Globus pallidus (tissue), 1 donor: ENCODE measurements at regions not wholly inside any gene's neighbourhood (a gene's known extent, or its start where the extent isn't known, plus 50 kb on each side); places are given as distances from the start of the nearest gene placed in this dataset.
"Not testable (repeated sequence)": the region's sequence is repeated elsewhere in the genome, so short reads cannot be mapped to it uniquely, and the experiment has no call there.

ENCODE experiments used
- DNase-seq: peaks from one replicate; pipeline ENCODE4 v3.0.0-alpha.2; 2015; ENCODE audit warnings: low spot score

DNA sequence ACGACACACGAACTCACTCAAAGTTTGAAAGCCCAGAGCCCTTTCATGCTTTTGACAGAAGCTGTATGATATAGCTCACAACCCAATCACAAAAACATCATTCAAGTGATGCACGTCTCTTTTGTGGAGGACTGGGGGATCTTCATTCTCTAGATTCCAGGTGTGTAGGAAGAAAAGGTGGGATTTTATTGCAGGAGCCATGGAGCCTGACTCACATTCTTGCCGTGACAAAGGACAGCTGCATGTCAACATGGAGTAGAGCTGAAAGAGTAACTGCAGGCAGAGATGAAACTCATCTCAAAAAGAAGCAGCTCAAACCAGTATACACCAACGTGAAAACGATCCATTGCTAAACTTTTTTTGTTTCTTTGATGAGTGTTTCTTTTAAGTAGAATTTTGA, 50.9 kb upstream of the PDE1A start:
- DNase-seq: no peak

DNA sequence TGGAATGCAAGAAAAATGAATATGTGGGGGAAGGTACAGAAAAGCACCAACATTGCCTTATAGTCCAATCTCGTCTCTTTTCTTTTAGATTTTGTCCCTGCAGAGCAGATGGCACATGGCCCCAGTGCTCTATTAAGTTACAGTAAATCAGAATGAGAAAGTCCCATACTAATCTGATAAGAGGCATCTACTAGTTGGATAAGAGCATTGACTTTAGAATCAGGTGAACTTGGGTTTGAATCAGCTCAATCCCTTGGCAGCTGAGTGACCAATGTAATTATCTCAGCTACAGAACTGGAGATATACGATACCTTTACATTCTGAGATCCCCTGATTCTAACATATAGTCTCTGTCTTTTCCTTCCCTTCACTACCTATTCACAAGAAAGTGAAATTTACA, 54.8 kb upstream of the PDE1A start:
- no peak for DNase-seq

DNA sequence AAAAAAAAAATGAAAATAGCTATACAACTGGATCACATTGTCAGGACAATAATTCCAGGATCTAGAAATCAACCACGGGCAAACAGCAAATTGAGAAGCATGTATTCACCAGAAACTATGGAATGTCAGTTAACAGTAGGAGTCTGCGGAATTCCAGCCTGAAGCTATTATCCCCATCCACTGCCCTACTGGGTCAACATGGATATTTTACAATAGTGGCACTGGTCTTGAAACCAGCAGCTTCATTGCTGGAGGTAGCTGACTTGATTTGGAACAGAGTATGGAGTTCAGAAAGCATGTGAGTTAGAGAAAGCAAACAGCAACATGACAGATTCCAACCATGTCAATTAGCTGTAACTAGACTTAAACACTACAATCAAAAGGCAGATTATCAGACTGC, 55.7 kb upstream of the PDE1A start:
- no peak for DNase-seq

DNA sequence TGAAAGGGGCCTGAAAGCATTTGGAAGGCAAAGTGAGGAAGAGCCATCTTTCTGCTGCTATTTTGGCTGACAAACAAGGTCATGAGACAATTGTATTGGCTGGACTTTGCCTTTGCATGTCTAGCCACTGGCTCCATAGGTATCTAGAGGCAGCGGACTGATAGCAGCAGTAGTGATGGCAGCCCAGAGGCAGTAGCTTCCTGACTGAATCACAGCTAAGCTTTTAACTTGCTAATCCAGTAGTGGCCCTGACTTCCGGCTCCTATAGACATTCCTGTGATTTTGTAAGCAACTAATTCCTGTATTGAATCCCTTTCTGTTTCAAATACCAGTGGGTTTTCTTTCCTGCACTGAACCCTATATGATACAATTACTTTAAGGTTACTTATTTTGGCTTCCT, 69.8 kb upstream of the PDE1A start:
- DNase-seq: no peak

DNA sequence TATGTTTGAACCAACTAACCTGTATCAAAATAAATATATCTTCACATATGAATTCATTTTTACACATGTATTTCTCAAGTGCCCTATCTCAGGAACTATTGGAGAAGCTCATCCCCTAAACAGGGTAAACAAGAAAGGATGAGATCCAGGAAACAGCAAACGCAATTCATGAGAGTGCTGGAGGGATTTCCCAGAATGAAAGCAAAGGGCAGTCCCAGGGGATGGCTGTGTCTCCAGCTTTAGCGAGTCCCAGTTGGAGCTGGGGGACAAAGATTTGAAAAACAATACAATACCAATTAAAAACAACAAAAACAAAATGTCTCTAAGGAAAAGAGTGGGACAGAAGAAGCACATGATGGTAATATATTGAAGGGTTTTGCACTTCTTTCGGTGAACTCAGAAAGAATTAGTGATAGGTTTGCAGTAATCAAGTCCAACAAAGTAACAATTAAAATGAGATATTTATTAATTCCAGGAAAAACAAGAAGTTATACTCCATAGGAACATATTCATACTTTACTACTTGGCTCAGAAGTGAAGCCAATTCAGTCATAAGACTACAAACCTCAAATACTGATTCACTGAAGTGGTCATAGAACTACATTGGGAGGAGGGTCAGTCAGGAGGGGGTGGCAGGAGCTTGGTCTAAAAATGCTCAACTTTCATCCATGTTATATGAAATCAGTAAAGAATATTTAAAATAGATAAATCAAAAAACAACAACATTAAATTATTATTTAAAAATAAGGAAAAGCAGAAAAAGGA, 73.1 kb upstream of the PDE1A start:
- no peak for DNase-seq

DNA sequence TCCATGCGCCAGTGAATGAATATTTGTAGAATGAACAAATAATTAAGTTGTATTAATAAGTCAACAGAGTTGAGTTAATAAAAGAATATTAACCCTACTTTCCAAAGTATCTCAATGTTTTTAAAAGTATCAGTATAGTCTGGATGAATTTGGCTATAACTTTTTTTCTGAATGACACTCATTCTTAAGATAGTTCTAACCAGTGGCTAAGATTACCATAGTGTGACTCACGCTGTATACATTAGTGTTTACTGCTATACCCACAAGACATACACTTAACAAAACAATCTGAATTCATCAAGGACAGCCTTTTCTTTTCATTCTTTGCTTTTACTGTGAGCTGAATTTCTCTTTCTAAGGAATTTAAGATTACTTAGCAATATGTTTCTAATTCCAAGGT, 77.0 kb upstream of the PDE1A start:
- DNase-seq: no peak

DNA sequence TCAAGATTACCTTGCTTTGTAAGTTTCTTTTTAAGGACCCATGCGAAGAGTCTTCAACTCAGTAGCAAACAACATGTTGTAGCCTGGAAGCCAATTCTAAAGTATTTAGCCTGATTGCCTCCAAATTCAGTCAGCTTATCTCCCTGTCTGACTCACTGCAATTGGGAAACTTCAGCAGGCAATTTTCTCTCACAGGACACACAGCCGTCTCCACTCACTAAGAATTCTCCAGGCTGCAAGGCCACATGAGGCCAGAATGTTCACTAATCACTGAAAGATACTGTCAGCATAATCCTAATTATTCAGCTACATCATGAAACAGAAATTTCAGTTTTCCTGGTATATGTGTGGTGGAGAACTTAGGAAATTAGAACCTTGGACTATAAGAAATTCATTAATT, 78.1 kb upstream of the PDE1A start:
- DNase-seq: no peak

DNA sequence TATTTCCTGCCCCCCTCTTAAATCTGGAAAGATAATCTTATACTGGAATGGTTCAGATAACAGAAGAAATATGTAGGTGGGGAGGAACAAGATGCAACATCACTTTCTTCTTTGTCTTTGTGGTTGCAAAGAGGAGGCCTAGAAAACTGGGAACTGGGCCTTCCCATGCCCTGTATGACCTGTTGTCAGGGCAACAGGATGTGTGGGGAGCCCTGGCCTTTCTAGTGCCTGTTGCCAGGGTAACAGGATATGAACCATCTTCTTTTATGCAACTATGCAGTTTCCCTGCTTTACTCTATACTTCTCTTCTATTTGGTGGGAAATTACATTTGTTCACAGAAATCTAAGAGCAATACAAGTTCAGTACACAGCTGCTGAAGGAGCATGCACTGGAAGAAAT, 79.8 kb upstream of the PDE1A start:
- DNase-seq: no peak

DNA sequence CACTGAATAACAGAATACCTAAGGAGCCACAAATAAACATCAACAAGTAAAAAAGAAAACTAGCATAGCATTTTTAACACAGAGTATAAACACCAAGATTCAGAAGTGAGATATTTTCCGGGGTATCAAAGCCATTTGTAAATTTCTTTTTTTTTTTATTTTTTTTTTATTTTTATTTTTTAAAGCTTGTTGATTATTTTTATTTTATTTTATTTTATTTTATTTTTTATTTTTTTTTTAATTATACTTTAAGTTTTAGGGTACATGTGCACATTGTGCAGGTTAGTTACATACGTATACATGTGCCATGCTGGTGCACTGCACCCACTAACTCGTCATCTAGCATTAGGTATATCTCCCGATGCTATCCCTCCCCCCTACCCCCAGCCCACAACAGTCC, 81.7 kb upstream of the PDE1A start:
- not testable (repeated sequence) for DNase-seq

DNA sequence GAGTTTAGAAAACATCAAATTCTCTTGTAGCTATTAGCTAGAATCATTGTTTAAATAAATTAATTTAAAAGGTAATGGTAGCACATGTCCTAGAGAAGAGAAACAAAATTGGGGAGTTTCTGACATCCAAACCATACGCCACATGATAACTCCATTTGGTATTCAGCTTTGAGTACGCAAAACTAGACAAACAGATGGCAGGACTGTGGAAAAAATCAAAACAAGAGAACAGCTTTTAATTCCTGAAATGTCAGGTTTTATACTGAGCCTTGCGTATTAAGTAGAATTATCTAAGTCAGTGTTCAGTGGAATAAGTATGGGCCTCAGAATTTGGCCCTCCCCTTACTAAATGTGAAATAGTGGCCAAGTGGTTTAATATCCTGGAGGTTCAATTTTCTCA, 82.4 kb upstream of the PDE1A start:
- DNase-seq: no peak

DNA sequence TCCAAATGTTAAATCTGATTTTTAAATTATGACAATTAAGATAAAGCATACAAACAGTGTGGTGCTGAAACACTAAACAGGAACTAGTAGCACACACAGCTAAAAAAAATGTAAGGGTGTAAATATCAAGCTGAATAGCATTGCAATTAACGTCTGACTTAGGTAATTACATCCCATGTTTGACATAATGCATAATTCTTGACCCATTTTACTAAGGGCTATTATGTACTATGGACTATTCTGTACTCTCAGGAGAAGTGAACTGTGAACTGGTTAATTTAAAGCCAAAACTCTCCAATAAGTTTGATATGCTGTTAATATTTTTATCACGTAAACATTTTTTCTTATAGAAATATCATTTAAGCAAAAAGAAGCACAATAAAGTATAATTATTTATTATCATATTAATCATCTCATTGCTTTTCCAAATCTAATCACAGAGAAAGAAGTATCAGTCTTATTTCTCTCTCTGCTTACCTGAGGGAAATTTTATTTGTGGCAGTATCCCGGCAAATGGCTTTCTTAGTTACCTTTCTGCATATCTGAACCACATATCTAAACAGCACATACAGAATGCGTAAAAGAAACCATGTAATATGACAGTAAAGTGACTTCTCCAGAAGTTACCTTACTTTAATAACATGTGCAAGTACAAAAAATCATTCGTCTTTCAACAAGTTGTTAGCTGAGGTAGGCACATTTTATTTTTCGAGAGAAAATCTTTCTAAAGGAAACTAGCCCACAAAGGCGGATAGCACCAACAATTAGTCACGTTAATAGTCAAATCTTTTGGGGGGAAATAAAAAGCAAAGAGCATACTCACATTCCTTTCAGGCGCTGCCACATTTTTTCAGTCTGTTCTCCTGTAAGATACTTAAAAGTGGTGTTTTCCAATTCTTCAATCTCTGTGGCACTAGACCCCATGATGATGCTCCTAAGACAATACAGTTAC, 94.9 kb upstream of the PDE1A start:
- no peak for DNase-seq

DNA sequence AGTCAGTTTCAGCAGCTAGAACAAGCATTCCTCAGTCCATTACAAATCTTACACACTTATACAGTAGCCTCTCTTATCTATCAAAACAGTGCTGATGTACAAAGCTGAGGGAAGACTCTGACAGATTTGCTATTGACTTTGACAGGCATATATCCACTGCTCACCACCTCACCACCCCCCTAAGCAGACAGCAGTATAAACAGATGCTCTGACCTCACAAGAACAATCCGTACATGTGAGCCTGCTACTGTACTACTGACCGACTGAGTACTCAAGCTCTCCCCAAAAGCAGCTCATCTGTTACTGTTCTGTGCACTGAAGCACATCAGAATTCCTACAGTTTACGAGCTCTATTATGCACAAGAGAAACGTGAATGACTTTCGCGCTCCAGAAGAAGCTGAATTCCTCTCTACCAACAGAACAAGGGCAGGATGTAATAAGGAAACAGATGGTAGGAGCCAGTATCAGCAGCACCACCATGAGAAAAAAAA, 95.6 kb upstream of the PDE1A start:
- DNase-seq: peak; percentile 69

DNA sequence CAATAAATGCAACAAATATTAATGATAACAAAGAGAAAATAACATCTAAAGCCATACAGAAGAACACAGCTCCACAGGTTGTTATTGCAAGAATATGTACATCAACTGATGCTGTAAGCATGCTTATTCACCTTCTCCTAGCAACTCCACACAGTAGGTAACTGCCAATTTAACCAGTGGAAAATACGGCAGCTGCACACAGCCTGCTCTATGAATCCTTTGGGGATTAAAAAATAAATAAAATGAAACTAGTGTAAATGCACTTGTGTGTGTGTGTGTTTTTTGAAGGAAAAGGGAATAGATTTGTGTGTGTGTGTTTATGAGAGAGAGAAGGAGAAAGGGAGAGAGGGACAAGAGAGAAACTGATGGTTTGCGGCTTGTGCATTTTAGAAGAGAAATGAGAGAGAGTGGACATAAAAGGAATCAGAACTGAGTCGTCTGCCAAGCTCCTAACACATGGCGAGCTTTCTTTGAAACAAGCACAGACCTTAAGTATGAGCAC, 96.2 kb upstream of the PDE1A start:
- peak; percentile 50 for DNase-seq

DNA sequence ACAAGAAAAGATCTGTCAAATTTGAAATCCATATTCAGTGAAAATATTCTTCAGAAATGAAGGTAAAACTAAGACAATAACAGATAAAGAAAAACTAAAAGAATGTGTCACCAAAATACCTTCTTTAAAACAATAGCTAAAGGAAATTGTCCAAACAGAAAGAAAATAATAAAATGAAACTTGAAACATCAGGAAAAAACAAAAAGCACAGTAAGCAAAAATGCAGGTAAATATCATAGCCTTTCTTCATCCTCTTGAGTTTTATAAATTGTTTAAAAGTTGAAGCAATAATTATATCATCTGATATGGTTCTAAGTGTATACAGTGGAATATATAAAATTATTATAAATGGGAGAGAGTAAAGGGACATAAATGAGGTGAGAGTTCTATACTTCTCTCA, 103.8 kb upstream of the PDE1A start:
- DNase-seq: no peak

DNA sequence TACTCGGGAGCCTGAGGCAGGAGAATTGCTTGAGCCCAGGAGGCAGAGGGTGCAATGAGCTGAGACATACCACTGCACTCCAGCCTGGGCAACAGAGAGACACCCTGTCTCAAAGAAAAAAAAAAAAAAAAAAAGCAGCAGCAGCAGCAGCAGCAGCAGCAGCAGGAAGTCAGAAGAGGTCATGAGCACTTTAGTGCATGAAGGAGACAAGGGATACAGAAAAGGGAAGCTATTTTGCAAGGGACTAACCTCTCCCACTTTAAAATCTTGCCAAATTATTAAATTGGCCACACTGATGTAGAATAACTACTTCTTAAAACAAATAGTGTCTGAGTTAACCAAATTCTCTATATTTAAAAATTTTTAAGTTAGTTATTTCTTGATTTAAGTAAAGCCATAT, 113.4 kb upstream of the PDE1A start:
- DNase-seq: no peak

DNA sequence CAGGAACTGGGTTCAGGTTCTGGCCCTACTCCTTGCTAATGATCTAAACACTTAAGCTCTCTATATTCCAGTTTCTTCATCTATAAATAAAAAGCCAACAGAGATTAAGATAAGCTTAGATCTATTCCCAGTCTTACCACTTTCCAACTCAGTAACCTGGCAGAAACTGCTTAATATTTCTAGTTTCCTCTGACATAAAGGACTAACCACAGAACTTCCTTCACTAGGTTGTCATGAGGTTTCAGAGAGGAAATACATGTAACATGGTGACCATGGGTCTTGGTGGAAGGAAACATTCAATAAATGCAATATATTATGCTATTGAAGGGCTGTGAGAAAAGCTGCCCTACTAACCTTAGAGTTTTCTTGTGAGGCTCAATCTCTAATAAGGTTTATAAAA, 114.4 kb upstream of the PDE1A start:
- DNase-seq: no peak

DNA sequence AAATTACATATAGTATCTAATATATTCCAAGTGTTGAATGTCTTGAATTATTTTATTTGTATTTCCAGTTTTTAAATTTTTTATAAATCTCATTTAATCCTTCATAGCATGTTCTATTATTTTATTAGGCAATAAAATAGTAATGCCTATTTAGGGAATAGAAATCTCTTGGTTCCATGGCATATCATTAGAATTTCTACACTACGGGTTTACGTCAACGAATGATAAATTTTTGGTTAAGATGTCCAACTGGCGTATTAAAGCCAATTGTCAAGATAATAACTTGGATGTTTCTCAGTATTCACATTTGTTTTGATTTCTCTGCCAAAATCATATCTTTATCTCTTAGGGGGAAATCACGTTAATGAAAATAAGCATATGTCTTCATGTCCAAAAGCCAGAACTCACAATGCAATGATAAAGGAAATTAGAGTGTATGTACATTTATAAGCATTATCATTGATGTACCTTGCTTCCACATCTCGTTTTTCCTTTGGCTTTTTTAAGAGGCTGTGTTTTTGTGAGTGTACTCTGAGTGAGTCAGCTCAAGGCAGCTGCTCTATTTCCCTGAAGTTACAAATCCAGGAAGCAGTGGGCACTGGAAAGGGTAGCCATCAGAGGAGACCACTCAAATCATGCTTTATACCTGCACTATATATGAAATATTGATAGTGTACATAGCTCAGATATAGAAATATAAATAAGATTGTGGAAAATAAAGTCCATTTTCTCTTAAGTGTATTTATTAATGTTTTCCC, 115.8 kb upstream of the PDE1A start:
- no peak for DNase-seq

DNA sequence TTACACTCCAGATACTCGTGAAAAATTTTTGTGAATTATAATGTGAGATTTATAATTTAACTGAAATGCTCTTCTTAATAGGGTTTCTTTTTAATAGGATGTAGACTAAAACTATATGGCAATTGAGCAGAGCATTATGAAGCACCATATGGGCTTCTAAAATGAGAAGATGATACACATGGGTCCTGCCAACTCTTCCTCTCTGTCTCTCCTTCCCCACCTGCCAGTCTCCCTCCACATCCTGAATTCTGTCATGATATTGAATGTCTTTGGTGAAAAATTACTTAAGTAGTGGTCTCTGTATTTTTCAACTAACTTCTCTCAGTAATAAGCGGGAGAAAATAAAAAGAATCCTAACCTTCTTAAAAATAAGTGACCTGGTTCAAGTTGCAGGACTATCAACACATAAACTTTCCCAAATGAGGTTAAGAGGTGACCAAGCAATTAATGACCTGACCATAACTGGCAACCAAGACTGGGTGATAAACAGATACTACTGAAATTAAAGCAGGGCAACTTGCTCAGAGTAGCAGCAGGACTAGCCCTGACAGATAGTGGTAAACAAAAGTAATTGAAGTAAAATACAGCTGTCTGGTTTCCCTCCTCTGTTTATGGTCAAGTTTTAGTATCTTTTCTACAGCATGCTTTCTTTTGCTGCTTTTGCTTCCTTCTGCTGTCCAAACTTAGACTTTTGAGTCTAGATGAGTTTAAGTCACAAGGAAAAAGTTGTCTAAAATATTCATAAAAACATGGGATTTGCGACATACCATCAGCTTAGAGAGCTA, 117.1 kb upstream of the PDE1A start:
- no peak for DNase-seq

DNA sequence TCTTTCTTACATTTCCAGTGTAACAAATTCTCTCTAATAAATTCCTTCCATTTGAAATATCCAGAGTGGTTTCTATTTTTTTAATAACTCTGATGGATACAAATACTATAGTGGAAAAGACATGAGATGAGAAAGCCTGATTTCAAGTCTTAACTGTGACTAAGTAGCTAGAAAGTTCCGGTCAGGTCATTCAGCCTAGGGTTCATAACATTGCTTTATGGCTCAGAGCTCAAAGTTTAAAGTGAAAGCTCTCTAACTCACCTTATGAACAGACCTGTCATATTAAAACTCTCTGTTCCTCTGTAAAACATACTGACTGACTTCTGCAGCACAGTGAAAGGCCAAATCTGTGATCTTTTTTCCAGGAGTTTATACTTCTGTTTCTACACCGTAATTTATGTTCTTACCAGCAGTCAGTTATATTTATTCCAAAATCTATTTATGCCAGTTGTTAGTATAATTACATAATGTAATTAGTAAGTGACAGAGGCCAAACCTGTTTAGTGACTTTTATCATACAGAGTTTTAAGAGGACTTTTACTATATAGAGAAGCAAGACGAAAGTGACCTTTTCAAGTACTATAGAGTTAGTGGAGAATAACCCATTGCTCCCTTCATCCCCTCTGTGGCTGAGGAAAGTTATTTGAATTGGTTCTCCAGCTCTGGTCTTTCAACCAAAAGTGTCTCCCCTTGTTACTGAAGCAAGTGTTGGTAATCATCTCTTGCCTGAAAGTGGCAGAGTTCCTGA, 118.8 kb upstream of the PDE1A start:
- no peak for DNase-seq

DNA sequence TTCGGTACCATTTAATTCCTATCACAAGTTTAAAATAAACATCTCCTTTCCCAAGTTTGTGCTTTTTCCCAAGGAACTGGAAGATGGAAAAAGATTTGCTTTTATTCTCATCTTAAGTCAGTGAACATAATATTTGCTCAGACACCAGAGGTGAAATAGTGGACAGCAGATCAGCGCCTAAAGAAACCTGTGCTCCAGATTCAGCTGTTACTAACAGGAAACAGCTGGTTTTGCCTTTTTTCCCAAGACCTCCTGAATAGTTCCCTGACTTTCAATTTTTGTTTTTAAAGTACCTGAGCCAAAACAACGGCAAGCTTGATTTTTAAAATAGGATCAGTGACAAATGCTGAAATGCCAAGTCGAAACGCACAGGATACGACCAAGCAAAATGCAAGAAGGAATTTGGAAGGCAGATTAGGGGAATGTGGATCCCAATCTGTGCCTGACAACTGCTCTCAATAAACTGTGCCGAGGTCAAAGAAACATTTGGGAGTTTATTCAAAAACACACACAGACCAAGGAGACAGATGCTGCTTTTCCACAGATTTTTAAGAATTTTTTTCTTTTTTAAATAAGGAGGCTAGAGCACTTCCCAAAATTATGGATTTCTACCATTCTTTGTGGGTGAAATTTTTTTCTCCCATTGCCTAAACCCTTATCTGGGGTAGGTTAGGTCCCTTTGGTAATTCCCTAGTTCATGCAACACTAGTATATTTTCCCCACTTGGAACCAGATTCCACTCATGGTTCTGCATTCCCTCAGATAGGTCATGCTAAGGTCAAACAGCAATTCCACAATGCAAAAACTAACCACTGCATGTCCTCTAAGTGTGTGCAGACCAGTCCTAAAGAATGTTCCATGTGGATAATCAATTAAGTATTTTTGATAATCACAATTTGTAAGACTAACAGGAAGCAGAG, 121.5 kb upstream of the PDE1A start:
- DNase-seq: no peak
